Islet precursor cell (in vitro differentiated cells): ENCODE measurements at regions not wholly inside any gene's neighbourhood (a gene's known extent, or its start where the extent isn't known, plus 50 kb on each side); places are given as distances from the start of the nearest gene placed in this dataset.

Experiments
- DNase-seq: peaks from one replicate; pipeline ENCODE4 v3.0.0-alpha.2; 2018

- no peak for DNase-seq
These were observed 728.7 kb upstream of the TMEM132C start for GRCh38 chr12:127538316-127538715.

GRCh38 chr12:127539226-127539858 is 727.6 kb upstream of the TMEM132C start:
- DNase-seq, result no peak

GRCh38 chr12:127542391-127542790 is 724.6 kb upstream of the TMEM132C start:
- DNase-seq, result no peak

GRCh38 chr12:127542931-127543330 is 724.0 kb upstream of the TMEM132C start:
- no peak for DNase-seq

DNA sequence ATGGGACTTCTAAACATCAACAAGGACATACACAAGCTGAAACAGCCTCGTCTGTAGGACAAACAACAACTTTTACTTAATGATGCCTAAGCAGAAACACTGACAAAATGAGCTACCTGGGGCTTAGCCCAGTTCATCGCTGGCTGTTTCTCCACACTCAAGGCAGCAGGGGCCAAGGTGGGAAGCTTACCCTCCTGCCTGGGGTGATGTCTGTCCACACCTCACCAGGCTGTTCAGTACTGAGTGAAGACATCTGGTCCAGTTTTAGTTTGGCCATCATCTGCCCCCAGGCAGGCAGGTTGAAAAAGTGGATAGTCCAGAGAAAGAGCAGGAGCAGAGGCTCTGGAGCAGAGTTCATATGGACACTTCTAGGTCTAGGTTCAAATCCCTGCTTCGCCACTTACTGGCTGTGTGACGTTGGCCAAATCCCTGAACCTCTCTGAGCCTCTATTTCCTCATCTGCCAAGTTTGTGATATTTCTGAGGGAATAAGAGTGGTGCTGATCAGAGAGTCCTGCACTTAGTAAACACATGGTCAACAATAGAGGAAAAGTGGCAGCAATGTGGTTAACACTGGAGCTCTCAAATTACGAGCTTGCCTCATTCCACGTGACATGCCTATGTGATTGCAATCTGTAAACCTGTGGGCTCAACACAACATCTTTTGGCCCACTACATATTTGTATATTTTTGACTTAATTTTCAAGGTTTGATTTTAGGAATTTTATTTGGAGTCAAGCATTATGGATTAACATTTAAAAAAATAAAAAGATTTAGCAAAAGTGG is 720.1 kb upstream of the TMEM132C start:
- DNase-seq, result no peak

- DNase-seq, result peak; percentile 69
These were observed 718.8 kb upstream of the TMEM132C start for GRCh38 chr12:127548123-127548553.

GRCh38 chr12:127550271-127550670 is 716.7 kb upstream of the TMEM132C start:
- peak; percentile 81 for DNase-seq

- DNase-seq, result no peak
These were observed 714.1 kb upstream of the TMEM132C start for GRCh38 chr12:127552838-127553237.

DNA sequence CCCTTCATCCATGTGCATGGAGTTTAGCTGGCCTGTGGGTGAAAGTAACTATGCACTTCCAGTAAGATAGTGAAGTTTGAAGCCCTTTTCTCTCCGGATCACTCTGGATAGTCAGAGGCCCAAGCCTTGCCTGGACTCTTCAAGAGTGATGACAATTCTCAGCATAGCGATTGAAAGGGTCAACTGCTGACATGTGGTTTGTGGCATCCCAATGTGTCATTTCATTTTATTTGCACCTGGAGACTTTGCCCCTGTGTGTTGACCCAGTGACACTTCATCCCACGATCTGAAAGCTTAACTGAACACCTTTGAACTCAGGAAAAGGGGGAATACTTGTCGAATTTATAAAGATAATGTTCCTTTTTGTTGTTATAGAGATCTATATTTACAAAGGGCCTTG is 711.9 kb upstream of the TMEM132C start:
- no peak for DNase-seq

GRCh38 chr12:127556231-127556886 is 710.6 kb upstream of the TMEM132C start:
- DNase-seq, result no peak

DNA sequence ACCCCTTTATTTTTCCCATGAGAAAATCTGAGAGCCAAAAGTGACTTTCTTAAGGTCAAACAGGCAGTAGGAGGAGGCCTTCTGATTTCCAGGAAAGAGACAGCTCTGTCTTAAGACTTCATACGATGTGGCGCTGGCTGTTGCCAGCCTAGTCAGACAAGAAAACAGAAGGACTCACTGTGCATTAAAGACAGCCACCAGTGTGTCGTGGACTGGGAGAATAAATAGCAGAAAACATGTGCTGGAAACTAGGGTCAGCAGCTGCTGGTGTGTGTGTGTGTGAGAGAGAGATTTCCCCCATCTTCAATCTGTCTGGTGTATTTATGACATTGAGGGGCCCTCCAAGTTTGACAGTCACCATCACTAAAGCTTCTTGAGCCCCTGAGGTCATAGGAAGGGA is 708.6 kb upstream of the TMEM132C start:
- no peak for DNase-seq

GRCh38 chr12:127559349-127560040 is 707.5 kb upstream of the TMEM132C start:
- DNase-seq, result peak; percentile 82

DNA sequence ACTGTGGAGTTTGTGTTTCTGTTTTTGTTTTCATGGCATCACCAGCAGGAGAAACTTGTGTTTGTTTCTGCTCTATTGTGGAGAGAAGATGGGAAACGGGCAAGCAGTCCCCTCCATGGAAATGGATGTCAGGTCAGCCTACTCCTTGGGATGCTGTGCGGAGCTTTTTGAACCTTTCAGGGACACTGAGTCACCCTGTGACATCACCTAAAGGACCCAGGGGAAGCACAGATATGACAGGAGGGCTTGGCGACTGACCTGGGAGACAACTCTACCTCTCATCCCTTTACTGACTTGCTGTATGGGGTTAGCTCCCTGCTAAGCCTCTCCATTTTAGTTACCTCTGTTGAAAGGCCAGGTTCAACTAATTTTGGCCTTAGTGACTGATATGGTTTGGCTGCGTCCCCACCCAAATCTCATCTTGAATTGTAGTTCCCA is 706.9 kb upstream of the TMEM132C start:
- no peak for DNase-seq

GRCh38 chr12:127562816-127563215 is 704.2 kb upstream of the TMEM132C start:
- DNase-seq, result no peak

GRCh38 chr12:127565241-127565640 is 701.7 kb upstream of the TMEM132C start:
- no peak for DNase-seq

- DNase-seq, result no peak
These were observed 699.4 kb upstream of the TMEM132C start for GRCh38 chr12:127567531-127567930.

DNA sequence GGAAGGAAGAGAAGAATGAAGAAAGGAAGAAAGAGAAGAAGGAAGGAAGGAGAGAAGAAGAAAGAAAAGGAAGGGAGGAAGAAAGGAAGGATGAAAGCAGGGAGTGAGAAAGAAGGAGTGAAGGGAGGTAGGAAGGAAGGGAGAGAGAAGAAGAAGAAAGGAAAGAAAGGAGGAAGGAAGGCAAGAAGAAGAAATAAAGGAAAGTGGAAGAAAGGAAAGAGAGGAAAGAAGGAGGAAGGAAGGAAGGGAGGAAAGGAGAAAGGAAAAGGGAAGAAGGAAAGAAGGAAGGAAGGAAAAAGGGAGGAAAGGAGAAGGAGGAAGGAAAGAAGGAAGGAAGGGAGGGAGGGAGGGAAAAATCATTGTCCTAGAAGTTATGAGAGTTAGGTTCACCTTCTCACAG is 696.6 kb upstream of the TMEM132C start:
- no peak for DNase-seq

GRCh38 chr12:127570793-127571360 is 696.1 kb upstream of the TMEM132C start:
- DNase-seq, result no peak

DNA sequence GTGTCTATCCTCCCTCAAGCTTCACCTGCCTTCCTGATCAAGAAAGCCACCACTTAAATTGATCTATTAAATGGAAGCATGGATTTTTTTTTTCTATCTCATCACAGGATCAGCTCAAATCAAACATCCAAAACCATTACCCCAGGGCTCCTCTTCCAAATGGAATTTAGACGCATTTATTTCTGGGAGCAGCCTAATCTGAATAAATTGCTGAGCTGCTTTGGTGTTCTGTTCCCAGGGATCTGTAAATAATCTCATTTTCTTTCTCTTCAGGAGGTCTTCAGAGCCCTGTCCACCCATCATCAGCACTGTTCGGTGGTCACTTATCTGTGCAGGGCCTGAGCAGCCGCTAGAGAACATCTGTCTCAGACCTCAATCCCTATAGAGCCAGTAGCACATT is 695.4 kb upstream of the TMEM132C start:
- no peak for DNase-seq

GRCh38 chr12:127579446-127579845 is 687.5 kb upstream of the TMEM132C start:
- no peak for DNase-seq

GRCh38 chr12:127582074-127582473 is 684.9 kb upstream of the TMEM132C start:
- no peak for DNase-seq

DNA sequence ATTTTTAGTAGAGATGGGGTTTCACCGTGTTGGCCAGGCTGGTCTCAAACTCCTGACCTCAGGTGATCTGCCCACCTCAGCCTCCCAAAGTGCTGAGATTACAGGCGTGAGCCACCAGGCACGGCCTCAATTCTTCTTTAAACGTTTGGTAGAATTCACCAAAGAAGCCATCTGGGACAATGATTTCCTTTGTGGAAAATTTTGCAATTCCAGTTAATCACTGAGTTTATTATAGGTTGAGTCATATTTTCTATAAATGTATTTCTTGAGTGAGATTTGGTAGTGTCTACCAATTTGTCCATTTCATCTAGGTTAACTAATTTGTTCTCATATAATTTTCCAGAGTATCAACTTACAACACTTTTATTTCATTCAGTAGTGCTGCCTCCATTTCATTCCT is 683.9 kb upstream of the TMEM132C start:
- no peak for DNase-seq

DNA sequence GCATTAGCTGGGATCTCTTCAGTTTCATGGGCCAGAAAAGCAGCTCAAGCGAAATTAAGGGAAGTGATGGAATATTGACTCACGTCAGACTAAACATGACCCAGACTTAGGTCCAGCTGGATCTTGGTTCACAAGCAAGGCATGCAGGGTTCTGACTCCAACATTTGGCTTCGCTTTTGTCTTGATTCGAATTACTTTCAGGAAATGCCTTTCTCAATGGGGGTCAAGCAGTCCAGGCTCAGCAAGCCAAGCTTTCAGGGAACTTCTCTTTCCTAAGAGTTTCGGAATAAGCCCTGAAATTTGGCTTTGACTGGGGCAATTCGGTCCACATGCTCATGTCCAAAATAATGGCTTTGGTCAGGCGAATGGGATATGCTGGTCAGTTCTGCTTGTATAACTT is 678.7 kb upstream of the TMEM132C start:
- DNase-seq, result peak; percentile 28
